NCI-H2171 treated with DMSO at 0.1 percent for 48 hours (cell line): ENCODE measurements at regions not wholly inside any gene's neighbourhood (a gene's known extent, or its start where the extent isn't known, plus 50 kb on each side); places are given as distances from the start of the nearest gene placed in this dataset.

ENCODE experiments used
- DNase-seq: peaks from one replicate; lab custom pipeline; 2025; lab: John Stamatoyannopoulos, UW

DNA sequence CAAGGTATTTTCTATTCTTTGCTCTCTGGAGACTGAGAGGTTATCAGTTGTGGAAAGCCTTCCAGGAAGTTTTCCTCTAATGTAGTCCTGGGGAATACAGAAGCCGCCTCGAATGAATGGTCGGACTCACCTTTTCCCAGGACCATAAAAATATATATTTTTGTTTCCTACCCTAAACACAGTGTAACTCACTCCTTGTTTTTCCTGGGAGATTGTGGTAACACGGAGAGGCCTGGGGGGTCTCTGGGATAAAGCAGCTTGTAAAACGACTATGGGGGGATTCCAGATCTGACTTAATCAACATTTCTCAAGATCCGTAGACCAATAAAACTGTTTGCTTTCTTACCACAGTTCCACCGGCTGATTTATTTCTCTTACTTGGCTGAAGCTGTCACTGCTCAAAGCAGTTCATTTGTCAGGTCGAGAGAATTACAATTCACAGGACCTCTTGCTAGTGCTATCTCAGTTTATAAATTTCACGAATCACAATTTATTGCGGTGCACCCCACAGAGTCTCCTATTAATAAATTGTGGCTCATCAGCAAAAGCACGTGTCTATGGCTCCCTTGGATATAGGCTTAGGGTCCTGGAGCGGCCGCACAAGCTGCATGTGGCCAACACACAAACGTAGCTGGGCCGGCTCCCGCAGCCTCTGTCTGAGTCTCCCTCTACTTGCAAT is 176.3 kb upstream of the BMPER start:
- DNase-seq: no peak

DNA sequence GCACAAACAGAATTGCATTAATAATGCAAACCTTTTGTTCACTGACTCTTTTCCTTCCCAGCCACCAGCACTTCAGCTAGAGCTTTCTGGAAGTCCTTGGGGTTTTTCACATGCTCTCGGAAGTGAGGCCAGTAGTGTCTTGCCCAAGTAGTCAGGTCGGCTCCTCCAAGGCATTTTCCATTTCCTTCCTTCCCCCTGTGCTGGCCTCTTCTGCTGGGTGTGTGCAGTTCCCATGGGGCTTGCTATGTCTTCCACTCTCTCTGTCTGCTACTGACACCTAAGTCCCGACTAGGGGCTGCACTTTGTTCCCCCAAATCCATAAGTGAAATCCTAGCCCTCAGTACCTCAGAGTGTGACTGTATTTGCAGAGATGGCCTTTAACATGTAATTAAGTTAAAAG is 175.6 kb upstream of the BMPER start:
- no peak for DNase-seq

DNA sequence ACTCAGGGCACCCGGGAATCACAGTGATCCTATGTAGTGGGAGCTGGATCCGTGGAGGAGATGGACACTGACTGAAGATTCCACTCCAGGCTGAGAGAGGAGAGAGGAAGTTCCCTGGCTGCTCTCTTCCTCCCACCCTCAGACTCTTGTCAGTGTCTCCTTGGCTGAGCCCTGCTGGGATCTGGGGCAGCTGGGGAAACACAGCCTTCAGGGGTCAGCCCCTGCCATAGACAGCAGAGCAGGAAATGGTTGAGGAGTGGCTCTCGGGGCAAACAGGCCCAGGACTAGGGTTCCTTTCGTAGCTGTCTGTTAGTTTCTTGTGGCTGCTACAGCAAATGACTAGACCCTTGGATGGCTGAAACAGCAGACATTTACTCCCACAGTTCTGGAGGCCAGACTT is 174.4 kb upstream of the BMPER start:
- DNase-seq: no peak

DNA sequence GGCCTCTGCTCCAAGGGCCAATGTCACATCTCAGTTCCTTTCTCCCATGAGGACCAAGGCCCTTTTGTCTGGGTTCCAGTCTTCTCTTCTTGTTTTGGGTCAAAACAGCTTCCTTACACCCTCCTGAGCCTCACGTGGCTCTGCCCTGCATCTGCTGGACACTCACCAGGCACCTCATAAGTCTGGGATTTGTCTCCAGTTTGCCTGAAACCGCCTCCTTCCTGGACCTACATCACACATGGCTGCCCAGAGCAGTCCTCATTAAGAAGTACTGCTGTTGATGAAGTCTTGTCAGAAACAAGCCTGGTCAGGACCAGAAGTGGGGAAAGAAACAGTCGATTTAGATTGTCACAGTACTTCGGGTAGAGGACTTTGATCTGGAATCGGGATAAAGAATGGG is 173.4 kb upstream of the BMPER start:
- DNase-seq: no peak

DNA sequence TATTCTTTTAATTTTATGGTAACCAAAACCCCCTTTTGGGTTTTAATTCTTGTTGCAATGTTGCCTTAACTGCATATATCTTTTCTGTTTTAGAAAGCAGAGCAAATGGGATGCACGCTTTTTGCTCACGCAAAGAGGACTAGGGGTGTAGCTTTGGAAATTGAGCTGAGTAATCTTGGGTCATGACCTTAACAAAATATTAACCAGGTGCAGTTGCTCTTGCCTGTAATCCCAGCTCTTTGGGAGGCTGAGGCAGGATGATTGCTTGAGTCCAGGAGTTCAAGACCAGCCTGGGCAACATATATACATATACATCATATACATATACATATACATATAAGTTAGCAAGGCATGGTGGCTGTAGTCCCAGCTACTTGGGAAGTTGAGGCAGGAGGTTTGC is 172.9 kb upstream of the BMPER start:
- no peak for DNase-seq

DNA sequence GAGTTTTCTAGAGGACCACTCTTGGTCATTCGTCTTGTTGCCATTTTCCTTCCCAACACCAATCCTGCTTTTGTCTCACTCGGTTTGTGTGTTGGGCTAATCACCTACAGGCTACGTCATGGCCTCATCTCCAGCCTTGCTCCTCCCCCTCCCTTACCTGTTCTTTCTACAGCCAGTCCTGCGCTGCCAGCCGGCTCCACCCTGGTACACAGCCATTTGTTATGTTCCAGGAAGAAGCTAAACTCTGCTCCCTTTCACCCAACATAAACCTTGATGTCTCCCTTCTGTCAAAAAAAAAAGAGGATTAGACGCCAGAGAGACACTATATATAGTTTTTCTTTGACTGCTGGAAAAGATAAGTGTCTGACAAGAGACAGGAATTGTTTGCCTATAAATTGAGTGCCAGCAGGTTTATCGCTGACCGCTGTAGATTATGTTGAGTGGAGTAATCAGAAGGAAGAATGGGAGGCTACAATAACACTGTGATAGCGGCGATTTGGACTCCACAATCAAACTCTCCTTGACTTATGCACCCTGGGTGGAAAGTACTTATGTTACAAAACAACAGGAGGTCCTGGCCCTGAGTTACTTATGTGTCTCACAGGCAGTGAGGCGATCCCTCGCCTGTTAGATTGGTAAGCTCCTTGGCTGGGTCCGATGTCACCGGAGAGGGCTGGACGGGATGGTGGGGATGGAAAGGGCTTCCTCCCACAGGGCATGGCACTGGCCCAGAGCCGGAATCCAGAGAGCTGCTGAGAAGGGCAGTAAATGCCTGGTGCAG is 171.3 kb upstream of the BMPER start:
- DNase-seq: no peak

DNA sequence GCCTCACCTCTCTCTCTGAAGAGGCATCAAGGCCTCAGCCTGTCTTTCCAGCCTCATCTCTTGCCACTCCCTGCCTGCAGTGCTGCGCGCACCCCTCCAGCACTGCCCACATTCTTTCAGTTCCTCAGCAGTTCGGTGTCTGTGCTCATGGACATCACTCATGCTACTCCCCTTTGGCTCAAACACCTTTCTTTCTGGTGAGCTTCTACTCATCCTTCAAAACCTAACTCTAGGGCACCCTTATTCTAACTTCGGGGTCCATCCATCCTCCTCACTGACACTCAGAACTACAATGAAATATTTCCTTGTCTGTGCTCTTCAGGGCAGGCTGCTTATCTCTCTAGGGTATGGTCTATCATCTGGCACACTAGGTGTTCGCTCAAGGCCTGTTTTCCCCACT is 169.9 kb upstream of the BMPER start:
- no peak for DNase-seq

DNA sequence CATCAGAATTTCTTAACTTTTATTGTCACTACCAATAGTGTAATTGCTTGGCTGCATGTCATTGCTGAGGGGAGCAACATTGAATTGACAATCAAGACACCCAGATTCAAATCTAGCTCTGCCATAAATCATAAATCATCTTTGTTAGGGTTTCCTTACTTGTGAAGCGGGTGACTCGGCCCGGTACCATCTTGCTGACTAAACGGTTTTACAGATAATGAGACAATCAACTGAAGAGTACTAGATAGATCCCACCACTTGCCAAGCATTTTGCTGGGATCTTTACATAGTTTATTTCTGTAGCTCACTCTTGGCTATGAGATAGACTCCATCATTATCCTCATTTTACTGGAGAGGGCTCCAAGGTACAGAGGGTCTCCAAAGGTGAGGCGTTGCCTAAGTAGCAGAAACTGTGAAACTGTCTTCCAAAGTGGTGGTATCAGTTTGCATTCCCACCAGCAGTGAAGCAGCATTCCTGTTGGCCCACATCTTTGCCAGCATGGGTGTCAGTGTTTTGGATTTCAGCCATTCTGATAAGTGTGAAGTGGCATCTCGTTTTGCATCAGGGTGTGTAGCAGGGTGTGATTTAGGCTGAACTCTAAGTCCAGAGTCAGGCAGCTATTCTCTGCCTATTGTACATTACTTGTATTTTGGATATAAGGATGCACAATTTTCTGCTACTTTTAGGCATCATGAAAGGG is 168.7 kb upstream of the BMPER start:
- DNase-seq: no peak

DNA sequence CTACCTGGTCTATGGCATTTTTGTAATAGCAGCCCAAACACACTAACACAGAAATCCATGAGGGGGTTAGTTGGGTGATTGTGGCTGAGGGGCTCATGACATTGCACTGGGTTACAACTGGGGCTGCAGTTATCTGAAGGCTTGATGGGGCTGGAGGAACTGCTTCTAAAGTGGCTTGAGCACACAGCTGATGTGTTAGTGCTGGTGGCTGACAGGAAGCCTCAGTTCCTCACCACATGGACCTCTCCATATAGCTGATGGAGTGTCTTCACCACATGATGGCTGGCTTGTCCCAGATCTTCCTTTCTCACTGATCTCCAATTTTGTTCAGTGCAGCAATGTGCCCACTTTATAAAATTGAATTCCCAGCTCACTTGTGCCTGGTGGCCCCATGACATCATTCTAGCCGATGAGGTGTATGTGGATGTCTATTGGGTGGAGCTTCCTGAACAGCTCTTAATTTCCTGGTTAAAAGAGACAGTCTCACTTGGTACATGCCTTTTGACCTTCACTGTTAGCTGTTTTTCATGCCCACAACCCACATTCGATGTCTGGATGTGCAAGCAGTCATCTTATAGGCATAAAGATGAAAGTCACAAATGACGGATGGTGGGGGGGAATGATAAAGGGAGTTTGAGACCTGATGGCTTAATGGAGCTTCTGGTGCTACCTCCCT is 166.9 kb upstream of the BMPER start:
- DNase-seq: no peak

DNA sequence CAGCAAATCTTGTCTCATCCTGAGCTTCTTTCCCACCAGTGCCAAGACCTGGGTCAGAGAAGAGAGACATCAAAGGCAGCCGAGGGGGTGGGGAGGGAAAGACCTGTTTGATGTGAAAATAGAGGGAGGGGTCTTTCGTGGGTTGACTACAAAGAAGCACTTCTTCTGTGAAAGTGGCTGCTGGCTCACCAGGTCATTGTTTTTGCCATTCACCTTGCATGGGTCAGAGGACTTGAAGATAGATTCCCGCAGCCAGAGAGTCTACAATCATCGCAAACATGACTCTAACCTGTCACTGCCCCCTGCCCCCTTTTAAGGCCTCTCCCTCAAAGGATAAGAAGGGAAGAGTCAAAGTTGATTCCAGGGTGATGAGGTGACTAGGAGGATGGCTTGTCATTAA is 166.1 kb upstream of the BMPER start:
- DNase-seq: no peak

DNA sequence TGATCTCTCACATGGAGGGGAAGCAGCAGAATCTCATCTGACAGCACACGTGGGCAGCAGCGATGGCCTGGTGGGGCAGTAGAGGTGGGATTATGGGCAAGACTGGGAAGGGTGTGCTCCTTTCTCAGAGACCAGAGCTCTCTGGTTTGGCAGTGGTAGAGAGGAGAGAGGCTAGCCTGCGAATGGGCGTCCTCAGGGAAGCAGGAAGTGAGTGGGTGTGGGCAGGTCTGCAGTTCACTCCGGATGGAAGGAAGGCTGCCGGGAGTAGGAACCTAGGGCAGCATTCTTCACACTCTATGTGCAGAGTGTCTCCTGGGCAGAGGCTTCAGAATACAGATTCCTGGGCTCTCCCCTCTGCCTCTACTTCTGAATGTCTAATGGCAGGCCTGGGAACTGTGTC is 162.8 kb upstream of the BMPER start:
- DNase-seq: no peak

DNA sequence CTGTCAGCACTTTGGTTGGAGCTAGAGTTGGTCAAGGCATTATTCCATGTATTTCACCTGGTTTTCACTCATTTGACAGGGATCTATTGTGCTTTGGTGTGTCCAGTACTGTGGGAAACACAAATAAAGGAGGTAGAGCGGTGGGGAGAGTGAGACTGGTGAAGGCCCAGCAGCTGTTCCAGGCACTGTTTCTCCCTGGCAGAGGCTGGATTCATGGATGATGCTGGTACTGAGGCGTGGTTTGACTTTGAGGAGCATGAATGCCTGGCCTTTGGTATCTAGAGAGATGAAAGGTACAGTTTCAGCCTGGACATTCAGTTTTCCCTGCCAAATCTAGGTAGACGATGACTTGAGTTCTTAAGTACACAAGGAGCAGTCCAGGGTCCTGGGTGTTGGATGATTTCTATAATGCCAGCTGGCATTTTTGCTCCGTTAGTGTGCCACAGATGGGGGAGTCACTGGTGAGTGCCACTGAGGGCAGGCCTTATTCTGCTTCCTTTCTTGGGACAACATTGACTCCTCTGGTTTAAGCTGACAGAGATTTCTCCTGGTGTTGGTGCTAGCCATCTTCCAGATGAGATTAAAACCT is 162.2 kb upstream of the BMPER start:
- DNase-seq: peak; percentile 3

DNA sequence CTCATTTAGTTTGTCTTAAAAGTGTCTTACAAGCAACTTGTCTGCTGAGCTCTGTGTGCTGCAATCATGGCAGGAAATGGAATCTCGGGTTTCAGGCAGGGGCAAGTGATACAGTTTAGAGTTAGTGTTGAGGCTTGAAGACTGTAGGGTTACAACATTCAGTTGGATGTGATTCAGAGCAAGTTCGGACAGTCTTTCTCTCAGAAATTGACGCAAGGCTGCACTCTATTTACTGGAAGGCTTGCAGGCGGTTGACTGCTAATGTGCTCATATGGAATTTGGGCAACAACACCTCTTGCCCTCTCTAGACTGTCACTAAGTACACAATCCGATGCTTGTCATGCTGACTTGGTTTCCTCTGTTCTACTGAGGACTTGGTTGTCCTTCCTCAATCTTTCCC is 161.7 kb upstream of the BMPER start:
- no peak for DNase-seq

DNA sequence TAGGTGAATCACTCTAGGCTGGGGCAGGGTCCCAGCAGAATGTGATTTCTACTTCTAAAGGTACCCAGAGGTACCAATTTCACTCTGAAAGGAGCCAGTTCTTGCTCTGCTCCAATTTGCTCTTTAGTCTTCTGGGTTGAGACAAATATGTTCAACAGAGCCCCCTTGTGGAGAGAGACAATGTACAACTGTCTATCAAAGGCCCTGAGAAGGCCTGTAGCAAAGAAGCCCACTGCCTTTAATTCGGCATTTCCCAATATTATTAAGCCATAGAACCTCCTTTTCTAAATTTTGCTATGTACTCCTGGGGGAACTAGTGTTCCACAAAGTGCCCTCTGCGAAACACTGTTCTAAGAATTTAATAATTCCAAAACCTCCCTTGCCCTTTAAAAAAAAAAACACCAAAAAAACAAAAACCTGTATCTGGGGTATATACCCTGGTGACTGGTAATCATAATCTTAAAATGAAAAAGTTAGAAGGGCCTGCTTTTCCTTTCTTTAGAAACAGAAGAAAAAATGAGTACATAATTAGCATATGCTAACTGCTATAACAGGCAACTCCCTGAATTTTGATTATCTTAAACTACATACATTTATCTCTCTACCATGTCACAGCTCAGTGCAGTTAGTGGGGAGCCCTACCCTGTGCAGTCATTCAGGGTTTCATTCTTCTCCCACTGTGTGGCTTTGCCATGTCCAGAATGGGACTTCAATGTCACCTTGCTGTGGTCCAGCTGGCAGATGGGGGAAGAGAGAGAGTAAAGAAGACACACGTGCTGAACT is 160.9 kb upstream of the BMPER start:
- peak; percentile 17 for DNase-seq

DNA sequence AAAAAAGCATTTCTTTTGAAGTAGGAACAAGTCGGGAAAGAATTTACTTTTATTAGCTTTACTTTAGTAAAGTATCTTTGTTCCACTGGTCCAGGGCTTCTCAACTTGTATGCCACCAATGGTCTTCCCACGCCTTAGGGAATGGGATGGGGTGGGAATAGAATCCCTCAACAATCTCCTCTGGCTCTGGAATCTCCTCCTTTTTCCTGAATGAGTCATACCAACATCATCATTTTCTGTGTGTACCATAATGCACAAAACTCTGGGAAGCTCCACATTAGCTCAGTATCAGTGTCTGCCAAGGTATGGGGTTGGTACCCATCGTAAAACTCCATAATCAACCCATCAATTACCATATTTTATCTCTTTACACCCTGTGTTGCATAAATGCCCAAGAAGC is 159.4 kb upstream of the BMPER start:
- no peak for DNase-seq

DNA sequence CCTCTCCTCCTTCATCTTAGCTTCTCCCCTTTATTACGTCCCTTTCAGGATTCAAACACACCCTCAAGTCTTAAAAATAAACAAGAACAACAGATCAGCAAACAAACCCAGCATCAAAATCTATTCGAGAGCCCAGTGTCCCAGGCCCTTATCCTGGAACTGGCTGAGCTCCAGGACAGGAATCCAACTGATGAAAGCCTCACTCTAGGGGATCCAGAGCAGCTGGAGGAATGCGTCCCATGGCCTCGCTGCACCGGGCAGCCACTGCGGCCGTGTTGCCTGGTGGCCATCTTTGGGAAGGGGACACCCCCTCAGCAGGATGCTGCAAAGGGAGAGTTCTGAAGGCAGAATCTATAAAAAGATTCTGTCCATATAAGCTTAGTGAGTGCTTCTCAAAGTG is 156.5 kb upstream of the BMPER start:
- DNase-seq: no peak

DNA sequence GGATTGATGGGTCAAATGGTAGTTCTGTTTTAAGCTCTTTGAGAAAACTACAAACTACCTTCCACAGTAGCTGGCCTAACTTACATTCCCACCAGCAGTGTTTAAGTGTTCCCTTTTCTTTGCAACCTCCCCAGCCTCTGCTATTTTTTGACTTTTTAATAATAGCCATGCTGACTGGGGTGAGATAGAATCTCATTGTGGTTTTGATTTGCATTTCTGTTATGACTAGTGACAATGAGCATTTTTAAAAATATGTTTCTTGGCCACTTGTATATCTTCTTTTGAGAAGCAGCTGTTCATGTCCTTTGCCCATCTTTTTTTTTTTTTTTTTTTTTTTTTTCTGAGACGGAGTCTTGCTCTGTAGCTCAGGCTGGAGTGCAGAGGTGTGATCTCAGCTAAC is 155.2 kb upstream of the BMPER start:
- no peak for DNase-seq

DNA sequence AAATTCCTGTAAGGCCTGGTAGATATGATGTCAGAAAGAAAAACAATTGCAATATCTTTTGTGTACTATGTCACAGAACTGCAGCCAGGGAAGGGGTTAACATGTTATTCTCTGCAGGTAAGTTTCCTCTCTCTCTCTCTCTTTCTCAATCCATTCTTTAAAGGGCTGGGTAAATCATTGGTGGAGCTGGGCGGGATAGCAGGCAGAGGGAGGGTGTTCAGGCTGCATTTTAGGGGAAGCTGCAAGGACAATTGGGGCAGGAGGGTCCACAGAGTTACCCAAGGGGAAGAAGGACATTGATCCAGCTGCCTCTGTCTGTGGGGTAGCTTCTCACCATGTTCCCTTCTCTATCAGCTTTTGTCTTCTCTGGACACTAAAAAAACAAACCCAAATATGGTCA is 153.9 kb upstream of the BMPER start:
- no peak for DNase-seq

DNA sequence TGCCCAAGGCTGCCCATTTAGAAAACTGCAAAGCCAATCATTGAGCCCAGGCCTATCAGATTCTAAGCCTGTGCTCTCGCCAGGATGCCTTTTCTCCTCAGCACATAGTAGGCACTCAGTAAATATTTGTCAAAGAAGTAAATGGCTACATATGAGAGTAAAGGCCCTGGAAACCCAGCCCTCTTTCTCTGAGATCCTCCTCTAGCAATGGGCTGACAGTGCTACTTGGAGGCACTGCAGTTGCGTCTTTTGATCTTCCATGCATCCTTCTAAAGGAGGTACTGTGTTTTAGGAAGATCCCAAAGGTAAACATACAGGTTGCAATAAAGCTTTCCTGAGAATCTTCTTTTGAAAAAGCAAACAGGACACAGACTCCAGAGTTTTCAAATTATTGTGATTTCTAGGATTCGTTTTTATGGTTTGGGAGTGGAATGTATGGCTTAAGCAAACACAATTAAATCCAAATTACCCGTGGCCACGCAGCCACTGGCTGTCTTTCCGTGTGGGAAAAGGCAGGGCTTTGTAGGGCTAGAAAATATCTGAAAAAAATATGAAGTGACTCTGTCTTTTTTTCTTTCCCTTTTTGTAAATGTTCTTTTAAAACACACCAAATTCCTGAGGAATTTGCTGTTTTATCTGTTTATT is 151.3 kb upstream of the BMPER start:
- no peak for DNase-seq

DNA sequence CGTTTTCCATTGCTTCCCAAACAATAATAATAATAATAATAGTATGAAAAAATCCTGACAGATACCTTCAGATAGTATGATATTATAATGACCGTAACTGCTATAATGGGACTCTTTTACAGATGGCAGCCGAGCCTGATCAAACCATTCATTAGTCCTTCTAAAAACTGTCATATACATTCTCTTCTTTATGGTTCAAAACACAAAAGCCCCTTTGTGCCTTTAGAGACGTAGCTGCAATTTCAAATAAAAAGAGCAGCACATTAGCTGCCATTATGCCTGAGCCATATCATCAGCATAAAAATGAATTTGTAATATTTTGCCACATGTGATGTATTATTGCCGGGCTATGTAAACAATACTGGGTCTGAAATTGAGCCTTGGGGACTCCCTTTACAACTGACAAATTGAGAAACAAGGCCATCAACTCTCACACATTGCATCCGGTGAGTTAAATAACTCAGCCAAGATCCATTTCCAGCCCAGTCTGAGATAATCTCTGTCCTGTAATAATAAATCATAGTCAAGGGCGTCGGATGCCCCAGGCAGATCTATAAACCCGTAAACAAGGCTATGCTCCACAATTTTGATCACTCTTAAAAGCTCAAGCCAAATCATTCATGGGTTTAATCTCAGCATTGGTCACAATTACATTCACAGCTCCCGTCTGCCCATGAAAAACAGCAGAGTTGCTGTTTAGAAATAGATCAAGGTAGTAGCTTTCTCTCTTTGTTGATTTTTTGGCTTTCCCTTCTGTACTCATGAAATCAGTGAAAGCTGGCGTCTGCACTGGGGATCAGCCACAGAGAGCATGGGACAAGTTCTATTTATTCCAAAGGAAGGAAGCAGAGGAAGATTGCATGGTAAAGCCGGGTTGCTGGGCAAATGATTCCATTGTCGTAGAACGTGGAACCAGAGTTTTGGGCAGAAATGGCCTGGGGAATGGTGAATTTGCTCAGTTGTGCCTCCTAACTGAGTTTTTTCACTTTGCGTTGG is 150.1 kb upstream of the BMPER start:
- DNase-seq: no peak
